Esophagus muscularis mucosa (tissue), 4 donors: ENCODE measurements at regions not wholly inside any gene's neighbourhood (a gene's known extent, or its start where the extent isn't known, plus 50 kb on each side); places are given as distances from the start of the nearest gene placed in this dataset.

Experiments used
- DNase-seq: peaks from one replicate; pipeline ENCODE4 v3.0.0-alpha.2; 2017; ENCODE audit errors: extremely low spot score
- H3K27ac ChIP-seq, 4 donors: fragments of 200-600 bp; sonication (generic); replicated peaks in 1 of 4; 1 replicate in 3 of 4; 2 replicates in 1 of 4; pipeline ENCODE4 v1.5.1; 2016 to 2019; ENCODE audit warnings: mild to moderate bottlenecking in 1 of 4
- H3K27me3 ChIP-seq, 4 donors: fragments of 200-600 bp; sonication (generic); one replicate each; pipeline versions ENCODE4 v1.5.1 to v1.6.0; 2016 to 2019
- H3K36me3 ChIP-seq, 4 donors: fragments of 200-600 bp; sonication (generic); one replicate each; pipeline ENCODE4 v1.5.1; 2016 to 2019
- H3K4me1 ChIP-seq, 4 donors: fragments of 200-600 bp; sonication (generic); one replicate each; pipeline ENCODE4 v1.5.1; 2016 to 2019
- H3K4me3 ChIP-seq, 4 donors: fragments of 200-600 bp; sonication (generic); 1 replicate in 2 of 4; 2 replicates in 2 of 4; pipeline ENCODE4 v1.5.1; 2016 to 2019; ENCODE audit warnings: mild to moderate bottlenecking in 4 of 4, moderate library complexity in 1 of 4
- H3K9me3 ChIP-seq, 4 donors: fragments of 200-600 bp; sonication (generic); 1 replicate in 3 of 4; 2 replicates in 1 of 4; pipeline ENCODE4 v1.5.1; 2016 to 2019
- EP300 ChIP-seq: sonication (generic); formaldehyde crosslinking; IDR thresholded peaks from one replicate; pipeline ENCODE4 v1.6.1; 2017; ENCODE audit warnings: antibody characterized with exemption
- POLR2A ChIP-seq: fragments of 450-650 bp; IDR thresholded peaks from one replicate; pipeline ENCODE4 v1.6.1; 2017; ENCODE audit warnings: antibody characterized with exemption, moderate library complexity, mild to moderate bottlenecking, low read depth
- POLR2AphosphoS5 ChIP-seq, 2 donors: sonication (generic); formaldehyde crosslinking; IDR thresholded peaks; one replicate each; pipeline ENCODE4 v1.6.1; 2017; ENCODE audit warnings: antibody characterized with exemption in 2 of 2
- WGBS: methylation state at CpG from one replicate; pipeline ENCODE4 v1.1.5; 2018; 5-methylcytosine and 5-hydroxymethylcytosine counted together
- intact Hi-C: fragments of 100-400 bp; cut with DNase I; formaldehyde crosslinking; loops from one replicate; pipeline ENCODE4 v1.15.1; 2023
- TF ChIP-seq, protein P1 (sequence below), 3 experiments: fragments of 200-600 bp in 2 of 3; fragments of 450-650 bp in 1 of 3; sonication (generic) in 2 of 3; IDR thresholded peaks; one replicate each; pipeline ENCODE4 v1.5.1; 2017 to 2019; ENCODE audit warnings: antibody characterized with exemption in 3 of 3, mild to moderate bottlenecking in 2 of 3, moderate library complexity in 1 of 3

DNA sequence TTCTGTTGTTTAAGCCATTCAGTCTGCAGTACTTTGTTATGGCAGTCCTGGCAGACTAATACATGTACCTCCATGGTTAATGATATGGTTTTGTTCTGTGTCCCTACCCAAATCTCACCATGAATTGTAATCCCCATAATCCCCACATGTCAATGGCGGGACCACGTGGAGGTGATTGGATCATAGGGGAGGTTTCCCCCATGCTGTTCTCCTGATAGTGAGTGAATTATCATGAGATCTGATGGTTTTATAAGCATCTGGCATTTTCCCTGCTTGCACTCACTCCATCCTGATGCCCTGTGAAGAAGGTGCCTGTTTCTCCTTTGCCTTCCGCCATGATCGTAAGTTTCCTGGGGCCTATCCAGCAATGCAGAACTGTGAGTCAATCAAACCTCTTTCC, 57.5 kb upstream of the NT5E start:
- 92% methylated on average over 4 of the region's 4 CpGs for WGBS

DNA sequence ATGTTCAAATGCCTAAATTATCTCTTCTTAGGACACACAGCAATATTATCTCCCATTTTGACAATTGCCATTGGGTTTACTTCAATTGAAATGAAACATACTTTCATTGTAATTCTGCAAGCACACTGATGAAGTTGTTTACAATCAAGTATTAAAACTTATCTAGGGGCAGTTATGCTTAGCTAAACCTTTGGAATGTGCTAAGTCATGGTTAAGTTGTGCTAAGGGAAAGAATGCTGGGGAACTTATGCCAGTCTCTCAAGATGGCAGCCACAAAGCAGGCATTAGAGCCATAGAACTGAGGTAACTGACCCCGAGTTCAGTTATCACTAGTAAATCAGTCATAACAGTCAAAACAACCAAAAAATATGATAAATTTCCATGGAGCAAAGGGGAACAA, 59.1 kb upstream of the NT5E start:
- Histone ChIP-seq H3K27ac (no peak overlapping the region), H3K36me3 (no peaks in the 10 kb centered on the region), H3K4me3 (no peak overlapping the region), H3K9me3 (no peaks in the 10 kb centered on the region), H3K4me1 (peaks cover 0 to 4% (median 0%) of the 10 kb centered on the region in 4 donors), H3K27me3 (no peaks in the 10 kb centered on the region)
- DNase-seq: no peak
- WGBS: 84% methylated on average over 1 of the region's 1 CpG
- intact Hi-C loops: no loop called here
- TF ChIP-seq POLR2A (no peak), EP300 (no peak), POLR2AphosphoS5 (IDR thresholded peaks at IDR 0.05) (no peak)
- TF ChIP-seq, protein P1, sequence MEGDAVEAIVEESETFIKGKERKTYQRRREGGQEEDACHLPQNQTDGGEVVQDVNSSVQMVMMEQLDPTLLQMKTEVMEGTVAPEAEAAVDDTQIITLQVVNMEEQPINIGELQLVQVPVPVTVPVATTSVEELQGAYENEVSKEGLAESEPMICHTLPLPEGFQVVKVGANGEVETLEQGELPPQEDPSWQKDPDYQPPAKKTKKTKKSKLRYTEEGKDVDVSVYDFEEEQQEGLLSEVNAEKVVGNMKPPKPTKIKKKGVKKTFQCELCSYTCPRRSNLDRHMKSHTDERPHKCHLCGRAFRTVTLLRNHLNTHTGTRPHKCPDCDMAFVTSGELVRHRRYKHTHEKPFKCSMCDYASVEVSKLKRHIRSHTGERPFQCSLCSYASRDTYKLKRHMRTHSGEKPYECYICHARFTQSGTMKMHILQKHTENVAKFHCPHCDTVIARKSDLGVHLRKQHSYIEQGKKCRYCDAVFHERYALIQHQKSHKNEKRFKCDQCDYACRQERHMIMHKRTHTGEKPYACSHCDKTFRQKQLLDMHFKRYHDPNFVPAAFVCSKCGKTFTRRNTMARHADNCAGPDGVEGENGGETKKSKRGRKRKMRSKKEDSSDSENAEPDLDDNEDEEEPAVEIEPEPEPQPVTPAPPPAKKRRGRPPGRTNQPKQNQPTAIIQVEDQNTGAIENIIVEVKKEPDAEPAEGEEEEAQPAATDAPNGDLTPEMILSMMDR (IDR thresholded peaks at IDR 0.05): no peak

More for the DNA sequence above, 57.5 kb upstream of the NT5E start:
- TF ChIP-seq POLR2A: no peak
- TF ChIP-seq EP300: no peak
- TF ChIP-seq, protein P1 (IDR thresholded peaks at IDR 0.05): no peak
- intact Hi-C loops: no loop called here
- no peak overlapping the region for H3K27ac ChIP-seq
- H3K36me3 ChIP-seq: no peaks in the 10 kb centered on the region
- peaks cover 0 to 4% (median 0%) of the 10 kb centered on the region in 4 donors for H3K4me1 ChIP-seq
- DNase-seq: no peak
- H3K9me3 ChIP-seq: peaks cover 0 to 5% (median 4%) of the 10 kb centered on the region in 4 donors
- no peaks in the 10 kb centered on the region for H3K27me3 ChIP-seq
- H3K4me3 ChIP-seq: no peak overlapping the region

DNA sequence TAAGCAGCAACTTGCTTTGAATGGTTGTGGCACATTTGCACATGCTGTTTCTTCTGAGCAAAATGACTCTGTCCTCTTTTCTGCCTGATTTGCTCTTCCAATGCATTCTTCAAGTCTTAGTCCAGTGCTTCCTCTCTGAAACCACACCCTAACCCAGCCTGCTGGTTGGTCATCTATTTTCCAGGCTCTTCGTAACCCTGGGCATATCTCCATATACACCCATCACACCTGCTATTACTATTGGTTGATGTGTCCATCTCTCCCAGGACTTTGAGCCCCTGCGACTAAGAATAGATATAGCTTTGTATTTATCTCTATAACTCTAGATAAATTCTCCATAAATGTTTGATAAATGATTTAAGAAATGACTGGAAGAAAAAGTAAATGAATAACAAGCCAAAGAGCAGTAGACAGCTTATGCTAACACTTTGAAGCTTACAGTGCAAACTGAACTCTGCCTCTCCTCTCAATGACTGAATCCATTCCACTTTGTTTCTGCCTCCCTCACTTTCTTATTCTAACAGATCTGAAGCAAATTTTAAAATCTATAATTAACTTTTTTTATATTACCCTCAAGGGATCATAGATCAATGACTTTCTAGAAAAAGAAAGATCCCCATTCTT, 59.7 kb upstream of the NT5E start:
- Histone ChIP-seq H3K36me3 (no peaks in the 10 kb centered on the region), H3K27me3 (no peaks in the 10 kb centered on the region), H3K4me3 (no peak overlapping the region), H3K9me3 (no peaks in the 10 kb centered on the region), H3K27ac (no peak overlapping the region), H3K4me1 (peaks cover 0 to 4% (median 0%) of the 10 kb centered on the region in 4 donors)
- TF ChIP-seq, protein P1 (IDR thresholded peaks at IDR 0.05): no peak
- TF ChIP-seq POLR2A: no peak
- TF ChIP-seq EP300: no peak
- TF ChIP-seq POLR2AphosphoS5 (IDR thresholded peaks at IDR 0.05): no peak
- WGBS: 75% methylated on average over 2 of the region's 2 CpGs
- DNase-seq: no peak
- intact Hi-C loops: no loop called here

DNA sequence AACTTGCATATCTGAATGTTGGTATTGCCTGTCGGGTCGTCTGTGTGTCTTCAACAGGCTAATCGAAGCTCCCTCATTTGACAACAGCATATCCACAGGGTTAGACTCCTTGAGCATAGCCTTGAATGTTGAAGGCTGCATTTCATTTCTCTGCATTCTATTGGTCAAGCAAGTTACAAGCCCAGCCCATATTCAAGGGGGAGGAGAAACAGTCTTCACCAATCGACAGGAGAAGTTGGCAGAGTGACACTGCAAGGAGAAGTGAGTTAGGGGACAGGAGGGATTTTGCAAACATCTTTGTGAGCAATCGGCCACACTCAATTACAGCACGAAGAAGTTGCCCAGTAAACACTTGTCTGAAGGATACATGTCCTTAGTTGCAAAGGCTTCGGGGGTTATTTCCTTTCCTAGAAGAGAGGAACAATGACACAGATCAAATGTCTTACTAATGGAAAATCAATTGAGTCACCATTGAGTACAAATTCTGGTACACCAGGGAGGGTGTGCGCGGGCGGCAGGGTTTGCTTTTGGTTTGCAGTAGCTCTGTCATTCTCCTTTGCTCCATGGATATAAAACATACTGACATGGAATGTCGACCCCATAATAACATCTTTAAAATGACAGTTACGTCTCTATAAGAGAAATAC, 60.6 kb upstream of the NT5E start:
- no peaks in the 10 kb centered on the region for H3K4me1 ChIP-seq
- DNase-seq: no peak
- no peaks in the 10 kb centered on the region for H3K36me3 ChIP-seq
- H3K9me3 ChIP-seq: no peaks in the 10 kb centered on the region
- no peaks in the 10 kb centered on the region for H3K27me3 ChIP-seq
- no peak overlapping the region for H3K27ac ChIP-seq
- TF ChIP-seq, protein P1 (IDR thresholded peaks at IDR 0.05): no peak
- no peak for TF ChIP-seq POLR2A
- TF ChIP-seq EP300: no peak
- no peak for TF ChIP-seq POLR2AphosphoS5 (IDR thresholded peaks at IDR 0.05)
- WGBS: 87% methylated on average over 12 of the region's 12 CpGs
- H3K4me3 ChIP-seq: no peak overlapping the region
- intact Hi-C loops: no loop called here
